Small intestine (tissue), 7 donors: ENCODE measurements at regions not wholly inside any gene's neighbourhood (a gene's known extent, or its start where the extent isn't known, plus 50 kb on each side); places are given as distances from the start of the nearest gene placed in this dataset.

ENCODE experiments used
- DNase-seq, 2 donors: peaks; one replicate each; pipeline versions ENCODE4 v3.0.0 to v3.0.0-alpha.2; 2013
- FAIRE-seq: peaks from 2 replicates; lab custom pipeline; 2012; peaks lifted over from hg19 to GRCh38; lab: Jason Lieb, UNC
- H3K27ac ChIP-seq, 3 donors: one replicate each; pipeline ENCODE4 v1.5.1; 2013; ENCODE audit warnings: low read length in 2 of 3, mild to moderate bottlenecking in 2 of 3, control low read depth in 1 of 3, inconsistent platforms in 1 of 3, low read depth in 1 of 3, moderate library complexity in 1 of 3
- H3K27me3 ChIP-seq, 3 donors: one replicate each; pipeline ENCODE4 v1.6.1; 2013; ENCODE audit warnings: low read length in 3 of 3, inconsistent platforms in 1 of 3; ENCODE audit not compliant: control insufficient read depth in 3 of 3, insufficient read depth in 3 of 3
- H3K36me3 ChIP-seq, 3 donors: one replicate each; pipeline ENCODE4 v1.6.1; 2013; ENCODE audit warnings: low read length in 3 of 3, inconsistent platforms in 1 of 3, low read depth in 1 of 3, mild to moderate bottlenecking in 1 of 3, moderate library complexity in 1 of 3; ENCODE audit not compliant: control insufficient read depth in 3 of 3, insufficient read depth in 2 of 3
- H3K4me1 ChIP-seq, 3 donors: one replicate each; pipeline ENCODE4 v1.6.1; 2013; ENCODE audit warnings: low read length in 2 of 3, inconsistent platforms in 1 of 3, low read depth in 1 of 3, mild to moderate bottlenecking in 1 of 3, moderate library complexity in 1 of 3; ENCODE audit not compliant: control insufficient read depth in 3 of 3, insufficient read depth in 2 of 3
- H3K4me3 ChIP-seq, 3 donors: one replicate each; pipeline ENCODE4 v1.5.1; 2013; ENCODE audit warnings: low read length in 3 of 3, control low read depth in 1 of 3, inconsistent platforms in 1 of 3, low read depth in 1 of 3, mild to moderate bottlenecking in 1 of 3, moderate library complexity in 1 of 3
- H3K9me3 ChIP-seq, 2 donors: one replicate each; pipeline ENCODE4 v1.6.1; 2013; ENCODE audit warnings: low read depth in 1 of 2, low read length in 1 of 2; ENCODE audit not compliant: control insufficient read depth in 2 of 2, insufficient read depth in 1 of 2
- WGBS, 3 donors: extraction: QIAGEN DNeasy Blood & Tissue Kit; methylation state at CpG; one replicate each; pipeline ENCODE4 v1.1.7; 2013; 5-methylcytosine and 5-hydroxymethylcytosine counted together
- donor health status: healthy with polysubstance abuse.
- donor health status: control.
- donor health status: control.
- donor health status: Bipolar disorder and iron deficiency.
- donor health status: healthy.

DNA sequence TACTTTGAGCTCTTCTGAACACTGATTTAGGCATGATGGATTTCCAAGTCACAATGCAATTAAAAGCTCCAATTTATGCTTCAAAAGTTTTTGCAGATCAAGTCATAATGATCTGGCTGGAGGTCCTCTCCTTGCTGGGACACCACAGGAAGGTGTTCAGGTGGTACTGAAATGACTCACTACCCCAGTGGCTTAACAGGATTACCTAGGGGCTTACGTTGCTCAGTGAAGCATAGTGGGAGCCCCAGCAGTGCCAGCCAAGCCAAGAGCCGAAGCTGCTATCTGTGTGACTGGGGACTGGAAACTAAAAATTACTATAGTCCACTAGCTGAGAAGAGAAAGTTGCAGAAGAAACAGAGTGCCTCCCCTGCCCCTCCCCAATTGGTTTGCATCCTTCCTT, 110.1 kb upstream of the LPP start:
- Histone ChIP-seq H3K4me1 (no peaks in the 10 kb centered on the region), H3K36me3 (no peaks in the 10 kb centered on the region), H3K4me3 (no peak overlapping the region), H3K27me3 (no peaks in the 10 kb centered on the region), H3K27ac (no peak overlapping the region), H3K9me3 (no peaks in the 10 kb centered on the region)
- DNase-seq (no peak), FAIRE-seq (no peak)
- WGBS, 3 donors = 76 to 88% (median 76%) methylated on average over 2 of the region's 2 CpGs

DNA sequence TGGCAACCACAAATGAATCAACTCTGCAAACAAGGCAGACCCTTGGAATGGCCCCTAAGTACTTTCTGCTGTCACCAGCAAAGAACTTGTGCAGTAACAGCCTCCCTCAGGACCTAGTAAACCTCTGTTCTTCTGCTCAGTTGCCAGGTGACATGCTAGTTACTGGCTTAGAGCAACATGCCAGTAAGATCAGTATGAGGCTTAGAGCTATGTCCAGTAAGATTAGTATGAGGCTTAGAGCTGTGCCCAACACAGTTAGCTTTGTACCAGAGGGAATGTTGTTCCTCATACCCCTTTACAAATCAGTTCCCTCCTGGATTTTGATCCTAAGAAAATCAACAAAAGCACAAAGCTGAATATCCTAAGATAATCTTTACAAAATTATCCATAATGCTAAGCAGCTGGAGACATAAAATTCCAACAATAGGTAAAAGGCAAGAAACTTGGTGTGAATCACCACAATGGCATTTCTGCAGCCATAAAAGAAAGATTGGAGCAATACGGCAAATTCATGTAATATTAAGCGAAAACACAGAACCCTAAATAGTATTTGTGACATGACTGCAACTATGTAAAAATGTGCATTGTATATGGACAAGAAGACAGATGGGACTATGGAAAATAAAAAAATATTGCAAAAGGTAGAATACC, 107.3 kb upstream of the LPP start:
- H3K36me3 ChIP-seq = no peaks in the 10 kb centered on the region
- FAIRE-seq = no peak

DNA sequence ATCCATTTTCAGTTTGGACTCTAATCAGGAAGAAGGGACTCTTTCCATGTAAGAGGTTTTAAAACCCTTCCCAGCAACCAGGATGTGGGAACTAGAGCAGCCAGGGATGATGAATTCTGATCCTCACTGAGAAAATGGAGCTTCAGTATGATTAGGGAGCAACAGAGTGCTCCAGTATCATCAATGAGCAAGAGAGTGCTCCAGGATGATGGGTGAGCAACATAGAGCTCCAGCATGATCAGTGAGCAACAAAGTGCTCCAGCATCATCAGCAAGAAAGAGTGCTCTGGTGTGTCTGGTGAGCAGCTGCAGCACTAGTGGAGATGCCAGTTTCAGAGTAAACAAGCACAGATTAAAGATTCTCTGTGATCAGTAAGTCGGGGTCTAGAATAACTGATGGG, 106.4 kb upstream of the LPP start:
- Histone ChIP-seq H3K9me3 (no peaks in the 10 kb centered on the region), H3K27ac (no peak overlapping the region), H3K4me1 (peaks cover 0 to 9% (median 3%) of the 10 kb centered on the region in 3 donors), H3K36me3 (no peaks in the 10 kb centered on the region), H3K4me3 (no peak overlapping the region), H3K27me3 (no peaks in the 10 kb centered on the region)
- FAIRE-seq (no peak), DNase-seq (no peak)
- 58 to 87% (median 67%) methylated on average over 1 of the region's 1 CpG for WGBS, 3 donors

More for the DNA sequence above, 107.3 kb upstream of the LPP start:
- 90 to 96% (median 96%) methylated on average over 2 of the region's 2 CpGs for WGBS, 3 donors
- no peak for DNase-seq
- Histone ChIP-seq H3K4me3 (no peak overlapping the region), H3K27ac (no peak overlapping the region), H3K9me3 (no peaks in the 10 kb centered on the region), H3K27me3 (no peaks in the 10 kb centered on the region), H3K4me1 (peaks cover 0 to 3% (median 3%) of the 10 kb centered on the region in 3 donors)

DNA sequence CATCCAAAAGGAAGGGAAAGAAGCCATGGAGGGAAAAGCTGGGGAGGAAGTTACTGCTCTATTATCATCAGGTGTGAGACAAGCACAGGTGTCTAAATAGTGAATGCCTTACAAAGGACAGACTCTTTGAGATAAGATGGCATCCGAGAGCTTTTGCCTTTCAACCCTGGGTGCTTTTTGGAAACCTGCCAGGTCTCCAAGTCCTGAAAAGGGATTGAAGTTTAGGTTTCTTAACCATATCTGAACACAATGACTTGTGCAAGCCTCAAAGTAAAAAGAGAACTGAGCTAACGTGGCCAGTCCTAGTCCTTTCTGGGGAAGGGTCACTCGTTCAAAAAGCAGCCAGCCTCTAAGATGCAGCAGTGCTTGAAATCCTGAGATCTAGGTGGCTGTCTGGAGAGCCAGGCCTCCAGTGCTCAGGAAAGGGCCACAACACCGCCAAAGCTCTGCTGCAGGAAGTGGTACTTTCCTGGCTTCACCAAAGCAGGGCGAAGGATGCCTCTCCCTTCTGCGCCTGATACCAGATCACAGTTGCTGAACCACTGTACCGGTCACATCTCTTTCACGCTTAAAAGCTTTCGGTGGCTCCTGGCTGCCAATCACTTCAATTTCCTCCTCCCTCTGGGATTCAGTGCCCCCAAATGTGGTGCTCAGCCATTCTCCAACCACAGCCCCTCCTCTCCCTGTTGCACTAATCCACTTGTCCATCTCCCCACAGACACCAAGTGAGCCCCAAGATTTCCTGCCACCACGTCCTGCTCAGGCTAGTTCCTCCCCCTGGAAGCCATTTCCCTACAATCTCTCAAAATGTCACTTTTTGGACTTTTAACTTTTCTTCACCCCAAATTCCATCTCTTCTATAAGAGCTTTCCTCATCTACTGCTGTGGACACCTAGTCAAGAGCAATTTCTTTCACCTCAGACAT, 104.1 kb upstream of the LPP start:
- peak overlapping the region in 1 of 3 donors; percentile 7 for H3K27ac ChIP-seq
- FAIRE-seq (no peak), DNase-seq (peak; percentile 29 to 39)
- WGBS, 3 donors = 49 to 57% (median 57%) methylated on average over 10 of the region's 10 CpGs
- no peaks in the 10 kb centered on the region for H3K36me3 ChIP-seq
- H3K4me3 ChIP-seq = no peak overlapping the region
- H3K27me3 ChIP-seq = no peaks in the 10 kb centered on the region
- no peaks in the 10 kb centered on the region for H3K9me3 ChIP-seq
- peaks cover 0 to 17% (median 3%) of the 10 kb centered on the region in 3 donors for H3K4me1 ChIP-seq

DNA sequence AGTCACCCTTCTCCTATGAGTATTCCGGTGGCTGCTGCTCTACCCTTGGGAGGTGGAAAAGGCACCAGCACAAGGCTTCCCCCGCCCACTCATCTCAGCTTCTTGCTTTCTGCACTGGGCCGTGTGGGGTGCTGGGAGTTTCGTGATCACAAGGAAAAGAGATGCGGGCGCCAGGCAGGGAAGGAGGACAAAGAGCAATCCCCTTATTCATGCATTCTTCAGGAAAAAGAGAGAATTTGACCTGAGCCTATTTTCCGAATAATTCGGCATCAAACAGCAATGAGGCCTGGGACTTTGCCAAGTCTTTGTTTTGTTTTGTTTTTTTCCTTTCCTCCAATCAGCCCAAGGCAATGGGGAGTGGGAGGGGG, 102.2 kb upstream of the LPP start:
- WGBS, 3 donors = 73 to 88% (median 88%) methylated on average over 8 of the region's 8 CpGs
- H3K27me3 ChIP-seq = no peaks in the 10 kb centered on the region
- DNase-seq (no peak), FAIRE-seq (no peak)
- H3K4me3 ChIP-seq = no peak overlapping the region
- no peaks in the 10 kb centered on the region for H3K36me3 ChIP-seq
- peaks cover 0 to 17% (median 3%) of the 10 kb centered on the region in 3 donors for H3K4me1 ChIP-seq
- peak overlapping the region in 1 of 3 donors; percentile 77 for H3K27ac ChIP-seq
- no peaks in the 10 kb centered on the region for H3K9me3 ChIP-seq

DNA sequence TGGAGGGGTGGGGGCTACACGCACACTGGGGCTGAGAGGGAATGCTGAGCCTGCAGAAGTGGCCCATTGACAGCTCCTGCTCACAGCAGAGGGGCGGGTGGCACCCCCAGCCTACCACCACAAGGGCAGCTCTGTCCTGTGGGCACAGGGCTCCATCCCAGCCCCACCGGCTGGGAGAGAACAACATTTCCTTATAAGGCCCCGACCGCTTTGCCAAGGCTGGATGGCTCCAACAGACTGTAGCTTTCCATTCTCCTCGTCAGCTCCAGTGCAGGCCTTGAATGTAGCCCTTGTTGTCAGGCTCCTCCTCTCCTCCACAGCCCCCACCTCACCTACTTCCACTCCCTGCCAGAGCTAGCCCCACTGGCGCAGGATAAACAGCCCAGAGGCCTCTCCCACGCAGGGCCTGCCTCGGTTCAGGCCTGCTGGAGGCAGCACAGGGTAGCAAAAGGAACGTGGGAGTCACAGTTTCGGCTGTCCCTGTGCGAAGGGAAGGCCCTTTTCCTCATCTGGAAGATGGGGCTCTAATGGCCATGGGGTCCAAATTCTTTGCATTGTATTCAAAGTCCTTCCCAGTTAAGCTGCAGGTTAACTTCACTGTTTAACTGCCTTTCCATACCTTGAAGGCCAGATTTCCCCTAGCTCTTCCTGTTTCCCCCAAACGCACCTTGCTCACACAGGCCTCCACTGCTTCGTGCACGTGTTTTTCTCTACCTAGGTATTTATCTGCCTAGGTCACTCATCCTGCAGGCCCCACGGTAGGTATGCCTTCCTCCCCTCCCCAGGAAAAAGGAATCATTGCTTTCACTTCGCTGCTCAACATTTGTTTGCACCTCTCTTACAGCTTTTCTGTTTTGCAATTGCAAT, 101.6 kb upstream of the LPP start:
- DNase-seq = peak in 1 of 2 donors; percentile 60
- Histone ChIP-seq H3K4me3 (no peak overlapping the region), H3K36me3 (no peaks in the 10 kb centered on the region), H3K9me3 (no peaks in the 10 kb centered on the region), H3K27me3 (no peaks in the 10 kb centered on the region), H3K4me1 (peaks cover 0 to 17% (median 3%) of the 10 kb centered on the region in 3 donors), H3K27ac (peak overlapping the region in 2 of 3 donors; percentile 44 to 64)
- 52 to 75% (median 61%) methylated on average over 17 of the region's 17 CpGs for WGBS, 3 donors
- FAIRE-seq = no peak

DNA sequence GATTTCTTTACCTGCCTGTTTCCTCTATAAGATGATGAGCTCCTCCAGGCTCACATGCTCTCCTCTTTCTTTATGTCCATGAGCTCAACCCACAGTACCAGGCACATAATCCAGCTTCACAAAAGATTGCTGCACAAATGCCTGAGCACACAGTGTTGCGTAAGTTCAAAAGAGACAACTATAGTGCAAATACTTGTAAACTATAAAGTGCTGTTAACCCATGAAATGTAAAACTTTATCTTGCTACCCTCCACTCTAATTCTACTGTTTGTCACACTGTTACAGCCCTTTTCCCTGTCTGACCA, 101.0 kb upstream of the LPP start:
- Histone ChIP-seq H3K36me3 (no peaks in the 10 kb centered on the region), H3K4me3 (no peak overlapping the region), H3K4me1 (peaks cover 0 to 17% (median 3%) of the 10 kb centered on the region in 3 donors), H3K9me3 (no peaks in the 10 kb centered on the region), H3K27ac (peak overlapping the region in 1 of 3 donors; percentile 44), H3K27me3 (no peaks in the 10 kb centered on the region)
- FAIRE-seq (no peak), DNase-seq (no peak)
- 87 to 97% (median 90%) methylated on average over 1 of the region's 1 CpG for WGBS, 3 donors
